ENCODE measurements at regions not wholly inside any gene's neighbourhood (a gene's known extent, or its start where the extent isn't known, plus 50 kb on each side); places are given as distances from the start of the nearest gene placed in this dataset.

DNA sequence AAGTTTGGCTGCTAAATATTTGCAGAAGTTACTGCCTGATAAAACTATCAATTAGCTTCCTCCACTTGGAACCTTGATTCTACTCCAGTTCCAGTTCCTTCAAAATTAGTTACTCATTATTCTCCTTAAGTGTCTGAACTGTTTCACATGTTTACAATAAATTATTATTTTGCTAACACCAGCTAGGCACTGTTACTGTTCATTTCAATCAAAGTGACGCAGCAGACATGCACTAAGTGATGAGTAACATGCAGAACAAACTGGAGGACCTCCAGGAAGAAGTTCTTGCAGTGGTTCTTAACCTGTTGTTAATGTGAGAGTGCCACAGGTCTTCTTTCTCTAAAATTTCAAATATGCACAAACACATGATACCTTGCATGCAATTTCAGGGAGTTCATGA is 491.8 kb upstream of the SEMA3A start:
- TF ChIP-seq, protein P1, sequence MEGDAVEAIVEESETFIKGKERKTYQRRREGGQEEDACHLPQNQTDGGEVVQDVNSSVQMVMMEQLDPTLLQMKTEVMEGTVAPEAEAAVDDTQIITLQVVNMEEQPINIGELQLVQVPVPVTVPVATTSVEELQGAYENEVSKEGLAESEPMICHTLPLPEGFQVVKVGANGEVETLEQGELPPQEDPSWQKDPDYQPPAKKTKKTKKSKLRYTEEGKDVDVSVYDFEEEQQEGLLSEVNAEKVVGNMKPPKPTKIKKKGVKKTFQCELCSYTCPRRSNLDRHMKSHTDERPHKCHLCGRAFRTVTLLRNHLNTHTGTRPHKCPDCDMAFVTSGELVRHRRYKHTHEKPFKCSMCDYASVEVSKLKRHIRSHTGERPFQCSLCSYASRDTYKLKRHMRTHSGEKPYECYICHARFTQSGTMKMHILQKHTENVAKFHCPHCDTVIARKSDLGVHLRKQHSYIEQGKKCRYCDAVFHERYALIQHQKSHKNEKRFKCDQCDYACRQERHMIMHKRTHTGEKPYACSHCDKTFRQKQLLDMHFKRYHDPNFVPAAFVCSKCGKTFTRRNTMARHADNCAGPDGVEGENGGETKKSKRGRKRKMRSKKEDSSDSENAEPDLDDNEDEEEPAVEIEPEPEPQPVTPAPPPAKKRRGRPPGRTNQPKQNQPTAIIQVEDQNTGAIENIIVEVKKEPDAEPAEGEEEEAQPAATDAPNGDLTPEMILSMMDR (IDR thresholded peaks at IDR 0.05): no peak
- no peak for TF ChIP-seq SIN3A (IDR thresholded peaks at IDR 0.05; ENCODE audit: borderline replicate concordance, insufficient read depth, low read depth, low read length)
